H1 (cell line): ENCODE measurements at regions not wholly inside any gene's neighbourhood (a gene's known extent, or its start where the extent isn't known, plus 50 kb on each side); places are given as distances from the start of the nearest gene placed in this dataset.

Experiments used
- CTCF ChIA-PET: fragments of 300-600 bp; sonication (Branson Sonifier 250); formaldehyde crosslinking; loops from one replicate; lab custom pipeline; 2021; ENCODE audit not compliant: partially characterized antibody; lab: Charles Lee
- POLR2A ChIA-PET: fragments of 300-600 bp; sonication (Branson Sonifier 250); formaldehyde crosslinking; loops from one replicate; lab custom pipeline; 2021; ENCODE audit warnings: inconsistent platforms; ENCODE audit not compliant: partially characterized antibody; lab: Charles Lee
- DNase-seq, 2 experiments: peaks; one replicate each; pipeline versions ENCODE4 v3.0.0 to v3.0.0-alpha.2; 2010 to 2022; ENCODE audit warnings: low spot score in 2 of 2, low read depth in 1 of 2, mixed read lengths in 1 of 2
- FAIRE-seq: peaks from 2 replicates; lab custom pipeline; 2011; peaks lifted over from hg19 to GRCh38; lab: Jason Lieb, UNC
- H2AFZ ChIP-seq: 2 replicates; pipeline ENCODE4 v1.8.1; 2012; ENCODE audit warnings: low read length, inconsistent platforms
- H2AK5ac ChIP-seq: 2 replicates; pipeline ENCODE4 v1.6.1; 2013; ENCODE audit warnings: low read depth, low read length
- H2BK120ac ChIP-seq: replicated peaks from 2 replicates; pipeline ENCODE3; 2013; ENCODE audit warnings: low read depth, low read length, inconsistent platforms
- H2BK12ac ChIP-seq: 2 replicates; pipeline ENCODE4 v1.6.1; 2013; ENCODE audit warnings: low read depth, low read length
- H2BK15ac ChIP-seq: 2 replicates; pipeline ENCODE4 v1.6.1; 2013; ENCODE audit warnings: low read length
- H2BK20ac ChIP-seq: 2 replicates; pipeline ENCODE4 v1.6.1; 2013; ENCODE audit warnings: low read length
- H2BK5ac ChIP-seq: 2 replicates; pipeline ENCODE4 v1.6.1; 2013; ENCODE audit warnings: low read depth, low read length
- H3K14ac ChIP-seq: 2 replicates; pipeline ENCODE4 v1.6.1; 2013; ENCODE audit warnings: inconsistent platforms; ENCODE audit not compliant: insufficient read length
- H3K18ac ChIP-seq: 2 replicates; pipeline ENCODE4 v1.6.1; 2013; ENCODE audit warnings: low read length; ENCODE audit errors: extremely low read depth
- H3K23ac ChIP-seq: 2 replicates; pipeline ENCODE4 v1.6.1; 2013; ENCODE audit warnings: inconsistent platforms; ENCODE audit not compliant: insufficient read length
- H3K23me2 ChIP-seq: 2 replicates; pipeline ENCODE4 v1.6.1; 2013; ENCODE audit warnings: low read depth, low read length
- H3K27ac ChIP-seq: 2 replicates; pipeline ENCODE4 v1.6.1; 2011; ENCODE audit warnings: low read depth, low read length, inconsistent platforms
- H3K27me3 ChIP-seq, 4 experiments: replicated peaks in 1 of 4; 1 replicate in 1 of 4; 2 replicates in 3 of 4; pipeline versions ENCODE4 v1.6.1 to v1.8.1; 2011 to 2013; ENCODE audit warnings: low read length in 3 of 4, mild to moderate bottlenecking in 3 of 4, inconsistent platforms in 2 of 4, mixed read lengths in 2 of 4, moderate library complexity in 1 of 4; ENCODE audit not compliant: control insufficient read depth in 3 of 4, insufficient read depth in 3 of 4; ENCODE audit errors: extremely low read depth in 1 of 4
- H3K36me3 ChIP-seq, 4 experiments: 2 replicates each; pipeline versions ENCODE4 v1.6.1 to v1.8.1; 2011 to 2013; ENCODE audit warnings: mild to moderate bottlenecking in 4 of 4, low read length in 3 of 4, moderate library complexity in 2 of 4, control low read depth in 1 of 4, inconsistent platforms in 1 of 4; ENCODE audit not compliant: insufficient read depth in 4 of 4, control insufficient read depth in 2 of 4
- H3K4ac ChIP-seq: replicated peaks from 2 replicates; pipeline ENCODE3; 2013; ENCODE audit warnings: low read length, low read depth, mixed read lengths, inconsistent platforms; ENCODE audit not compliant: insufficient read length
- H3K4me1 ChIP-seq, 4 experiments: replicated peaks in 1 of 4; 1 replicate in 1 of 4; 2 replicates in 3 of 4; pipeline versions ENCODE4 v1.6.1 to v1.8.1; 2011 to 2013; ENCODE audit warnings: low read length in 3 of 4, inconsistent platforms in 2 of 4, mixed read lengths in 1 of 4; ENCODE audit not compliant: insufficient read depth in 4 of 4, control insufficient read depth in 3 of 4
- H3K4me2 ChIP-seq, 2 experiments: 2 replicates each; pipeline versions ENCODE4 v1.6.1 to v1.8.1; 2011 to 2013; ENCODE audit warnings: low read depth in 2 of 2, low read length in 2 of 2, control low read depth in 1 of 2, inconsistent platforms in 1 of 2, mild to moderate bottlenecking in 1 of 2; ENCODE audit not compliant: insufficient read depth in 1 of 2
- H3K4me3 ChIP-seq, 4 experiments: fragments of 200-600, 300-600 bp in 1 of 4; sonication (generic), shearing (Covaris generic), sonication (Bioruptor Twin) in 1 of 4; 2 replicates each; pipeline versions ENCODE4 v1.5.1 to v1.8.1; 2011 to 2016; ENCODE audit warnings: low read length in 4 of 4, low read depth in 3 of 4, control low read depth in 2 of 4, inconsistent platforms in 2 of 4, mild to moderate bottlenecking in 2 of 4, mixed read lengths in 1 of 4, moderate library complexity in 1 of 4; ENCODE audit not compliant: insufficient read depth in 2 of 4; ENCODE audit errors: extremely low read depth in 1 of 4
- H3K56ac ChIP-seq: replicated peaks from 2 replicates; pipeline ENCODE3; 2013; ENCODE audit warnings: low read depth, mild to moderate bottlenecking, mixed read lengths, low read length, inconsistent platforms; ENCODE audit not compliant: insufficient read length
- H3K79me1 ChIP-seq: 2 replicates; pipeline ENCODE4 v1.6.1; 2013; ENCODE audit warnings: low read depth, low read length, control low read depth
- H3K79me2 ChIP-seq, 2 experiments: 2 replicates each; pipeline versions ENCODE4 v1.6.1 to v1.8.1; 2012 to 2013; ENCODE audit warnings: low read length in 2 of 2, mild to moderate bottlenecking in 2 of 2, inconsistent platforms in 1 of 2; ENCODE audit not compliant: insufficient read depth in 2 of 2, control insufficient read depth in 1 of 2
- H3K9ac ChIP-seq, 4 experiments: replicated peaks in 1 of 4; 1 replicate in 1 of 4; 2 replicates in 3 of 4; pipeline versions ENCODE4 v1.6.1 to v1.8.1; 2011 to 2013; ENCODE audit warnings: low read depth in 3 of 4, low read length in 3 of 4, control low read depth in 2 of 4, mild to moderate bottlenecking in 2 of 4, moderate library complexity in 2 of 4, inconsistent platforms in 1 of 4; ENCODE audit errors: extremely low read depth in 1 of 4
- H3K9me3 ChIP-seq, 2 experiments: 2 replicates each; pipeline versions ENCODE4 v1.6.1 to v1.8.1; 2012 to 2013; ENCODE audit warnings: mild to moderate bottlenecking in 2 of 2, moderate library complexity in 2 of 2, control low read depth in 1 of 2, inconsistent platforms in 1 of 2, low read depth in 1 of 2, low read length in 1 of 2, mixed read lengths in 1 of 2; ENCODE audit not compliant: insufficient read depth in 2 of 2
- H4K20me1 ChIP-seq, 2 experiments: replicated peaks in 1 of 2; 2 replicates each; pipeline versions ENCODE3 to v1.8.1; 2011 to 2013; ENCODE audit warnings: inconsistent platforms in 2 of 2, low read length in 2 of 2, mild to moderate bottlenecking in 1 of 2; ENCODE audit not compliant: insufficient read depth in 2 of 2, control insufficient read depth in 1 of 2
- H4K5ac ChIP-seq: 2 replicates; pipeline ENCODE4 v1.6.1; 2013; ENCODE audit warnings: low read length, low read depth, mixed read lengths, inconsistent platforms; ENCODE audit not compliant: insufficient read length
- H4K8ac ChIP-seq: 2 replicates; pipeline ENCODE4 v1.8.0; 2013; ENCODE audit warnings: mild to moderate bottlenecking, moderate library complexity, low read length, inconsistent platforms; ENCODE audit not compliant: insufficient read depth; ENCODE audit errors: extremely low read depth
- H4K91ac ChIP-seq: replicated peaks from 2 replicates; pipeline ENCODE3; 2013; ENCODE audit warnings: low read length, mixed read lengths, inconsistent platforms; ENCODE audit not compliant: insufficient read length
- EZH2 ChIP-seq: fragments of 200-600 bp; sonication (generic); IDR thresholded peaks from 2 replicates; pipeline ENCODE4 v1.7.1; 2012; ENCODE audit warnings: low read depth, mild to moderate bottlenecking, moderate library complexity, low read length, inconsistent platforms; ENCODE audit not compliant: severe bottlenecking
- GTF2F1 ChIP-seq: IDR thresholded peaks from 2 replicates; pipeline ENCODE4 v1.6.1; 2012; ENCODE audit warnings: low read depth, low read length, improper control_type of control experiment, borderline replicate concordance
- HDAC6 ChIP-seq: IDR thresholded peaks from one replicate; pipeline ENCODE4 v1.7.1; 2012; ENCODE audit warnings: low read depth, mild to moderate bottlenecking, inconsistent platforms, low read length, moderate library complexity
- MAX ChIP-seq: IDR thresholded peaks from 2 replicates; pipeline ENCODE4 v1.6.1; 2012; ENCODE audit warnings: inconsistent platforms
- PHF8 ChIP-seq: fragments of 200-600 bp; sonication (generic); conservative IDR thresholded peaks from 2 replicates; pipeline ENCODE4 v1.7.1; 2012; ENCODE audit warnings: low read depth, mild to moderate bottlenecking, inconsistent platforms, low read length, moderate library complexity
- WGBS, 2 experiments: shearing (Covaris generic) in 1 of 2; methylation state at CpG; one replicate each; pipeline versions ENCODE4 v1.1.6 to v1.1.7; 2013 to 2015; ENCODE audit warnings: low lambda C conversion rate in 2 of 2, mixed read lengths in 2 of 2, inconsistent platforms in 1 of 2, low coverage in 1 of 2, missing lambda C conversion rate in 1 of 2; ENCODE audit not compliant: insufficient replicate concordance in 2 of 2, insufficient coverage in 1 of 2, insufficient read length in 1 of 2; ENCODE audit errors: extremely low coverage in 1 of 2, missing lambda C conversion rate in 1 of 2; 5-methylcytosine and 5-hydroxymethylcytosine counted together

- no peak for DNase-seq
- Histone ChIP-seq H2AFZ (no peak overlapping the region), H2BK5ac (no peak overlapping the region), H2AK5ac (no peak overlapping the region), H3K27me3 (no peaks in the 10 kb centered on the region), H3K36me3 (no peaks in the 10 kb centered on the region), H3K23ac (no peak overlapping the region), H3K27ac (no peak overlapping the region), H2BK15ac (no peak overlapping the region), H3K9ac (no peak overlapping the region), H3K4me1 (no peaks in the 10 kb centered on the region), H3K4me2 (no peak overlapping the region), H3K79me1 (no peaks in the 10 kb centered on the region), H3K79me2 (no peaks in the 10 kb centered on the region), H3K56ac (no peak overlapping the region), H2BK120ac (no peak overlapping the region), H3K14ac (no peak overlapping the region), H2BK12ac (no peak overlapping the region), H2BK20ac (no peak overlapping the region), H3K23me2 (no peaks in the 10 kb centered on the region), H3K4ac (no peak overlapping the region), H4K91ac (no peak overlapping the region), H3K9me3 (no peaks in the 10 kb centered on the region), H4K5ac (no peak overlapping the region), H4K8ac (no peak overlapping the region), H3K4me3 (no peak overlapping the region), H4K20me1 (no peaks in the 10 kb centered on the region), H3K18ac (no peak overlapping the region)
- WGBS, 2 experiments: 90% methylated on average over 2 of the region's 2 CpGs; no CpG with 5 or more reads in 1 of the 2 experiments
- FAIRE-seq: no peak
- CTCF ChIA-PET: interaction anchor here (0.7 to 1.6 kb wide), 2 partner anchors 48 to 323 kb away, joined by 3 to 6 read pairs; no protein-coding TSS in a partner anchor
- POLR2A ChIA-PET: no interaction called here
- TF ChIP-seq HDAC6 (no peak), PHF8 (no peak), MAX (no peak), GTF2F1 (no peak), EZH2 (no peak)
These were observed 991.6 kb downstream of the GALC start for GRCh38 chr14:87001333-87001732.
